ENCODE measurements at regions not wholly inside any gene's neighbourhood (a gene's known extent, or its start where the extent isn't known, plus 50 kb on each side); places are given as distances from the start of the nearest gene placed in this dataset.

GRCh38 chr9:93823245-93824072 lies 131.7 kb downstream of the BARX1 start (continued):
- no peak for TF ChIP-seq CBX2 (IDR thresholded peaks at IDR 0.05; ENCODE audit: insufficient read depth, low read length, poor library complexity, severe bottlenecking)
- TF ChIP-seq EP400 (IDR thresholded peaks at IDR 0.05): no peak
- no peak for TF ChIP-seq ZNF274 (IDR thresholded peaks at IDR 0.05; ENCODE audit: borderline replicate concordance, low read depth, low read length)
- TF ChIP-seq GTF2E2 (tag; IDR thresholded peaks at IDR 0.05): no peak
- TF ChIP-seq, protein P1, sequence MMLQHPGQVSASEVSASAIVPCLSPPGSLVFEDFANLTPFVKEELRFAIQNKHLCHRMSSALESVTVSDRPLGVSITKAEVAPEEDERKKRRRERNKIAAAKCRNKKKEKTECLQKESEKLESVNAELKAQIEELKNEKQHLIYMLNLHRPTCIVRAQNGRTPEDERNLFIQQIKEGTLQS (IDR thresholded peaks at IDR 0.05): no peak
- TF ChIP-seq, protein P1 (CRISPR knock-in tag; conservative IDR thresholded peaks at IDR 0.05): no peak
- no peak for TF ChIP-seq SNRNP70 (optimal IDR thresholded peaks at IDR 0.05; ENCODE audit: low read depth, low read length)
- no peak for TF ChIP-seq KHSRP (IDR thresholded peaks at IDR 0.05)

GRCh38 chr9:93822229-93822628 lies 132.9 kb downstream of the BARX1 start:
- BruUV-seq (replicated peaks): no TSS peak
- in situ Hi-C loops (cut with MboI) (no loop called here), intact Hi-C loops (cut with micrococcal nuclease) (loop anchor here (10.0 kb wide), 1 partner anchor 137 kb away; no protein-coding TSS in a partner anchor)
- Histone ChIP-seq H3K27ac (ENCODE audit: extremely low read depth, low read depth, low read length) (no peak overlapping the region), H3K36me3 (ENCODE audit: control insufficient read depth, insufficient read depth, low read length) (no peaks in the 10 kb centered on the region), H3K4me2 (ENCODE audit: insufficient read depth, low read length) (no peak overlapping the region), H3K4me1 (replicated peaks in 1 of 2; ENCODE audit: control insufficient read depth in 2 of 2, insufficient read depth in 2 of 2, low read length in 2 of 2) (peaks cover 0 to 15% of the 10 kb centered on the region in 2 experiments; a peak in 2 of 5 replicates), H2AFZ (ENCODE audit: low read depth, low read length) (no peak overlapping the region), H3K9me3 (replicated peaks; ENCODE audit: control insufficient read depth, insufficient read depth, low read depth, low read length) (no peaks in the 10 kb centered on the region), H3K27me3 (ENCODE audit: control insufficient read depth in 2 of 2, insufficient read depth in 2 of 2, low read length in 2 of 2) (peaks cover 0 to 48% of the 10 kb centered on the region in 2 experiments; a peak in 4 of 5 replicates), H3K4me3 (no peak overlapping the region), H4K20me1 (replicated peaks; ENCODE audit: control insufficient read depth, insufficient read depth, low read length) (no peaks in the 10 kb centered on the region), H3K9ac (ENCODE audit: insufficient read depth in 1 of 2, low read depth in 2 of 2, low read length in 2 of 2) (no peak overlapping the region), H3K79me2 (ENCODE audit: control insufficient read depth, insufficient read depth, low read length) (no peaks in the 10 kb centered on the region), H3K9me1 (ENCODE audit: control insufficient read depth, insufficient read depth, low read length) (no peaks in the 10 kb centered on the region)
- ATAC-seq (no peak), FAIRE-seq (no peak), DNase-seq (ENCODE audit: extremely low read depth in 1 of 4, low spot score in 3 of 4) (no peak)
- 0% methylated on average over 6 of the region's 6 CpGs for WGBS (ENCODE audit: insufficient coverage, low coverage, missing lambda C conversion rate)
- TF ChIP-seq KDM5B (IDR thresholded peaks at IDR 0.05; ENCODE audit: insufficient replicate concordance, low read depth, low read length): no peak
- TF ChIP-seq RBFOX2 (IDR thresholded peaks at IDR 0.05; ENCODE audit: low read depth, low read length): no peak
- CTCF ChIA-PET (ENCODE audit: low intra/inter-chr PET ratio): no interaction called here
- POLR2A ChIA-PET: interaction anchor here (2.1 kb wide), 1 partner anchor 14 kb away, joined by 8 read pairs; no protein-coding TSS in a partner anchor
